Activated T-cell treated with anti-CD3 and anti-CD28 coated beads, Interleukin-2, amount 50 U/mL, for 24 hours (primary cell): ENCODE measurements at regions not wholly inside any gene's neighbourhood (a gene's known extent, or its start where the extent isn't known, plus 50 kb on each side); places are given as distances from the start of the nearest gene placed in this dataset.
"Not testable (repeated sequence)": the region's sequence is repeated elsewhere in the genome, so short reads cannot be mapped to it uniquely, and the experiment has no call there.

ENCODE experiments used
- DNase-seq: peaks from one replicate; pipeline ENCODE4 v3.0.0-alpha.2; 2020
- H3K27ac Mint-ChIP-seq: 2 replicates; pipeline ENCODE4 v1.8.0; 2020; ENCODE audit warnings: mild to moderate bottlenecking, mixed read lengths
- H3K27me3 Mint-ChIP-seq: 2 replicates; pipeline ENCODE4 v1.8.0; 2020; ENCODE audit warnings: mixed read lengths
- H3K36me3 Mint-ChIP-seq: 2 replicates; pipeline ENCODE4 v1.8.0; 2020; ENCODE audit warnings: low read depth, mixed read lengths
- H3K4me1 Mint-ChIP-seq: 2 replicates; pipeline ENCODE4 v1.8.0; 2020; ENCODE audit warnings: low read depth, mixed read lengths
- H3K4me3 Mint-ChIP-seq: 2 replicates; pipeline ENCODE4 v1.8.0; 2020; ENCODE audit warnings: mild to moderate bottlenecking, moderate library complexity, mixed read lengths
- H3K9me3 Mint-ChIP-seq: 2 replicates; pipeline ENCODE4 v1.8.0; 2020; ENCODE audit warnings: mixed read lengths

GRCh38 chr13:90514712-90515111 is 832.8 kb upstream of the MIR17HG start:
- H3K4me3 Mint-ChIP-seq, H3K36me3 Mint-ChIP-seq, H3K27ac Mint-ChIP-seq, H3K4me1 Mint-ChIP-seq, H3K9me3 Mint-ChIP-seq, H3K27me3 Mint-ChIP-seq, DNase-seq: not testable (repeated sequence)

GRCh38 chr13:90518417-90518816 is 829.1 kb upstream of the MIR17HG start:
- Mint-ChIP-seq H3K36me3 (no peaks in the 10 kb centered on the region), H3K27ac (no peak overlapping the region), H3K9me3 (peaks cover 9% of the 10 kb centered on the region), H3K4me3 (no peak overlapping the region), H3K4me1 (no peaks in the 10 kb centered on the region), H3K27me3 (no peaks in the 10 kb centered on the region)
- no peak for DNase-seq

- Mint-ChIP-seq H3K4me3 (no peak overlapping the region), H3K27me3 (no peaks in the 10 kb centered on the region), H3K9me3 (peaks cover 9% of the 10 kb centered on the region), H3K4me1 (no peaks in the 10 kb centered on the region), H3K36me3 (no peaks in the 10 kb centered on the region), H3K27ac (no peak overlapping the region)
- no peak for DNase-seq
Measured at GRCh38 chr13:90519157-90519556, 828.3 kb upstream of the MIR17HG start.

GRCh38 chr13:90526711-90527110 is 820.8 kb upstream of the MIR17HG start:
- Mint-ChIP-seq H3K36me3 (no peaks in the 10 kb centered on the region), H3K27me3 (no peaks in the 10 kb centered on the region), H3K4me1 (no peaks in the 10 kb centered on the region), H3K4me3 (no peak overlapping the region), H3K27ac (no peak overlapping the region), H3K9me3 (peaks cover 9% of the 10 kb centered on the region)
- DNase-seq: no peak

- H3K4me3 Mint-ChIP-seq: no peak overlapping the region
- no peaks in the 10 kb centered on the region for H3K4me1 Mint-ChIP-seq
- no peaks in the 10 kb centered on the region for H3K27me3 Mint-ChIP-seq
- no peak overlapping the region for H3K27ac Mint-ChIP-seq
- H3K9me3 Mint-ChIP-seq: peaks cover 4% of the 10 kb centered on the region
- no peaks in the 10 kb centered on the region for H3K36me3 Mint-ChIP-seq
- no peak for DNase-seq
Measured at GRCh38 chr13:90531744-90532143, 815.7 kb upstream of the MIR17HG start.

GRCh38 chr13:90532861-90533492 is 814.5 kb upstream of the MIR17HG start:
- DNase-seq: no peak
- H3K9me3 Mint-ChIP-seq: peaks cover 4% of the 10 kb centered on the region
- no peaks in the 10 kb centered on the region for H3K27me3 Mint-ChIP-seq
- no peak overlapping the region for H3K4me3 Mint-ChIP-seq
- H3K4me1 Mint-ChIP-seq: no peaks in the 10 kb centered on the region
- H3K27ac Mint-ChIP-seq: no peak overlapping the region
- H3K36me3 Mint-ChIP-seq: no peaks in the 10 kb centered on the region

- peaks cover 4% of the 10 kb centered on the region for H3K9me3 Mint-ChIP-seq
- H3K4me3 Mint-ChIP-seq: no peak overlapping the region
- DNase-seq: no peak
- no peaks in the 10 kb centered on the region for H3K27me3 Mint-ChIP-seq
- no peaks in the 10 kb centered on the region for H3K36me3 Mint-ChIP-seq
- no peaks in the 10 kb centered on the region for H3K4me1 Mint-ChIP-seq
- no peak overlapping the region for H3K27ac Mint-ChIP-seq
Measured at GRCh38 chr13:90533866-90534265, 813.6 kb upstream of the MIR17HG start.

- DNase-seq: no peak
- H3K4me3 Mint-ChIP-seq: no peak overlapping the region
- H3K4me1 Mint-ChIP-seq: no peaks in the 10 kb centered on the region
- no peaks in the 10 kb centered on the region for H3K27me3 Mint-ChIP-seq
- no peaks in the 10 kb centered on the region for H3K36me3 Mint-ChIP-seq
- H3K27ac Mint-ChIP-seq: no peak overlapping the region
- peaks cover 4% of the 10 kb centered on the region for H3K9me3 Mint-ChIP-seq
Measured at GRCh38 chr13:90534617-90535370, 812.7 kb upstream of the MIR17HG start.

- H3K9me3 Mint-ChIP-seq: peaks cover 10% of the 10 kb centered on the region
- DNase-seq: no peak
- no peaks in the 10 kb centered on the region for H3K36me3 Mint-ChIP-seq
- no peak overlapping the region for H3K4me3 Mint-ChIP-seq
- no peak overlapping the region for H3K27ac Mint-ChIP-seq
- H3K27me3 Mint-ChIP-seq: no peaks in the 10 kb centered on the region
- no peaks in the 10 kb centered on the region for H3K4me1 Mint-ChIP-seq
Measured at GRCh38 chr13:90535421-90535820, 812.1 kb upstream of the MIR17HG start.

- no peak overlapping the region for H3K27ac Mint-ChIP-seq
- H3K27me3 Mint-ChIP-seq: no peaks in the 10 kb centered on the region
- no peaks in the 10 kb centered on the region for H3K36me3 Mint-ChIP-seq
- H3K4me1 Mint-ChIP-seq: no peaks in the 10 kb centered on the region
- H3K4me3 Mint-ChIP-seq: no peak overlapping the region
- no peak for DNase-seq
- H3K9me3 Mint-ChIP-seq: peaks cover 9% of the 10 kb centered on the region
Measured at GRCh38 chr13:90538063-90538462, 809.4 kb upstream of the MIR17HG start.

- Mint-ChIP-seq H3K27me3 (no peaks in the 10 kb centered on the region), H3K4me3 (no peak overlapping the region), H3K27ac (no peak overlapping the region), H3K4me1 (no peaks in the 10 kb centered on the region), H3K9me3 (peaks cover 12% of the 10 kb centered on the region), H3K36me3 (no peaks in the 10 kb centered on the region)
- no peak for DNase-seq
Measured at GRCh38 chr13:90541346-90541745, 806.1 kb upstream of the MIR17HG start.

GRCh38 chr13:90542959-90543505 is 804.5 kb upstream of the MIR17HG start:
- Mint-ChIP-seq H3K4me1 (no peaks in the 10 kb centered on the region), H3K9me3 (peaks cover 19% of the 10 kb centered on the region), H3K36me3 (no peaks in the 10 kb centered on the region), H3K4me3 (no peak overlapping the region), H3K27ac (no peak overlapping the region), H3K27me3 (no peaks in the 10 kb centered on the region)
- DNase-seq: no peak

GRCh38 chr13:90545070-90545840 is 802.2 kb upstream of the MIR17HG start:
- no peak for DNase-seq

GRCh38 chr13:90547272-90547790 is 800.2 kb upstream of the MIR17HG start:
- Mint-ChIP-seq H3K36me3 (no peaks in the 10 kb centered on the region), H3K4me1 (no peaks in the 10 kb centered on the region), H3K4me3 (no peak overlapping the region), H3K27me3 (no peaks in the 10 kb centered on the region), H3K9me3 (peaks cover 24% of the 10 kb centered on the region), H3K27ac (no peak overlapping the region)
- no peak for DNase-seq

More at GRCh38 chr13:90545070-90545840, 802.2 kb upstream of the MIR17HG start:
- H3K27ac Mint-ChIP-seq: no peak overlapping the region
- no peak overlapping the region for H3K4me3 Mint-ChIP-seq
- no peaks in the 10 kb centered on the region for H3K4me1 Mint-ChIP-seq
- H3K9me3 Mint-ChIP-seq: peaks cover 27% of the 10 kb centered on the region
- no peaks in the 10 kb centered on the region for H3K36me3 Mint-ChIP-seq
- no peaks in the 10 kb centered on the region for H3K27me3 Mint-ChIP-seq
